GM11168 (cell line): ENCODE measurements at regions not wholly inside any gene's neighbourhood (a gene's known extent, or its start where the extent isn't known, plus 50 kb on each side); places are given as distances from the start of the nearest gene placed in this dataset.

Experiments
- in situ Hi-C: fragments of 300-500 bp; cut with MboI; formaldehyde crosslinking; loops from one replicate; pipeline ENCODE4 v1.12.0; 2022; ENCODE audit warnings: low sequenced_read_pairs; ENCODE audit not compliant: unreplicated experiment

DNA sequence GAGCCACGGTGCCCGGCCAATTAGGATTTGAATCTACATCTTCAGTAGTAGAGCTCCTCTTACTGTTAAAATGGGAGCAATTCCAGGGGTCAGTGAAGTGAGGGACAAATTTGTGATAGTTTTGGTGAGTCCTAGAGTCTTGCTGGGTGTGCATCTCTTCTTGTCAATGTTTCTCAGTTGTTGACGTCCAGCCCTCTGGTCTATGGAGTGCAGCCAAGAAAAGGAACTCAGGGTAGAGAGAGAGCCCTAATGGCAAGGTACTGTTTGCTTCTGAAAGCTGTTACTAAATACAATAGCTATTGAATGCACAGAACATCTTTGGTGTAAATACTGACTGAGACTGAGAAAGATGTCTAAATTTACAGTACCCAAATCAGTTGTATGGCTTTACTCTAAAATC, 282.5 kb upstream of the SALL1 start:
- in situ Hi-C loops: no loop called here

DNA sequence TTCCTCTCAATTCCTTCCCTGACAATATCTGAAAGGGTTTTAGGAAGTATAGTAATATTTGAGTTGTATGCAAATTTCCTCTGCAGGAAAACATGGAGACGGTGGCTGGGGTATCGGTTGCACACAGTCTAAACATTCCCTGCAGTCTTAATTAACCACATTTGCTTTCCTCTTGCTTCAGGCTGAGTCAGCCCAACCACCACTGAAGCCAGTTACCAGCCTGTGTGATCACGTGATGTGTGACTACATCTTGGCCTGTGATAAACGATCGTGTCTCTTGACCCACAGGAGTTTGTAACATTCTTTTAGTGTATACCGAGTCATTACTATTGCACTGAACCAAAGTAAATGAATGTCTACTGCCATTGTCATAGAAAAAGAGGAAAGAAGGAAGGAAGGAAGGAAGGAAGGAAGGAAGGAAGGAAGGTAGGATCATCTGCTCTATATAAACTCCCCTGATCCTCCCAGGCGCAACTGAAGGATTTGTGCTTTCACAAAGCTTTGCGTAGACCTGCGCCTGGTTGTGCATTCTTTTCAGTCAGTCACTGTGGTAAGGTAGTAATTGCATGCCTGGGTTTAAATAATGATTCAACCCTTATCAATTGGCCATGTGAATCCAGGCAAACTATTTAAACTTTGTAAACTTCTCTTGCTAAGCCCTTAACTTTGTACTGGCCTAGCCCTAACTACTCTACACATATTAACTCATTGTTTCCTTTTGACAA, 280.6 kb upstream of the SALL1 start:
- in situ Hi-C loops: no loop called here

DNA sequence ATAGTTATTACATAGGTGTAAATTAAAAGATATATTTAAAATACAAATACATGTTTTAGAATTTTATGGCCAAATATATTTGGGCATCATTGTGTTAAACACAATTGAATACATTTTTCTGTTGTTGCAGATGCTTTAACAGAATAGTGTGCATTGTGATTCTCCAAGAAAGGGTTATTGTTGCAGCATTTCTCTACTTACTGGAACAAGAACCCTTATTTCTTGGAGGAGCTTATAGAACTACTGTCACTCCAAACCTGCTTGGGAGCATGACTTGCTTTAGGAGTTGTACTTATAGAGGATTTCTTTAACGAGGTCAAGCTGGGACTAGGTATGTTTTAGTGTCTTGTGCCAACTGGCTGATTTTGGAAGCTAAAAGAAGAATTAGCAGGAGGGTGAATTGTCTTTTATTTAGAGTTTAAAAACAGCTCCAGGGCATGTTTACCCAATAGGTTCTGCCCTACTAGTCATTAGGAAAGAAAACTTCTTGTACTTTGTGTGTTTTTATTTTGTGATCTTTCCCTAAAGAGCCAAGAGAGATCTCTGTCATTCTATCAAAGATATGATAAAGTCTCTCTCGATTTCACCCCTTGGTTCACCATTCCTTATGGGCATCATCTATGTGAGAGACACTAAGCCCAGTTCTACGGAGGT, 279.8 kb upstream of the SALL1 start:
- in situ Hi-C loops: no loop called here

DNA sequence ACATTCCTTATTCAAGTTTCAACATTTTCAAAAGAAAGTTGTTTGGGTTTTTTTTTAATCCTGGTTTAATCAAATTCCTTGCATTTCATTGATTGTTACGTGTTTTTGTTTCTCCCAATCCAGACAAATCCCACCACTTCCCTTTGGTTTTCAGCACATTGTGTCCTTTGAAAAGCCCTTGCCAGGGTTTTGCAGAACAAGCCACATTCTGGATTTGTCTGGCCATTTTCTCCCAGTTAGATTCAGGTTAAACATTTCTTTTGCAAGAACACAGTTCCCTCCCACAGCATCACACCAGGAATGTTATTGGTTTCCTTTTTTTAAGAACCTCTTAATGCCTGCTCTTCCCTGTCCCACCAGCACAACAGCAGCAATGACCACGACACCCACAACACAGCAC, 278.0 kb upstream of the SALL1 start:
- in situ Hi-C loops: no loop called here

DNA sequence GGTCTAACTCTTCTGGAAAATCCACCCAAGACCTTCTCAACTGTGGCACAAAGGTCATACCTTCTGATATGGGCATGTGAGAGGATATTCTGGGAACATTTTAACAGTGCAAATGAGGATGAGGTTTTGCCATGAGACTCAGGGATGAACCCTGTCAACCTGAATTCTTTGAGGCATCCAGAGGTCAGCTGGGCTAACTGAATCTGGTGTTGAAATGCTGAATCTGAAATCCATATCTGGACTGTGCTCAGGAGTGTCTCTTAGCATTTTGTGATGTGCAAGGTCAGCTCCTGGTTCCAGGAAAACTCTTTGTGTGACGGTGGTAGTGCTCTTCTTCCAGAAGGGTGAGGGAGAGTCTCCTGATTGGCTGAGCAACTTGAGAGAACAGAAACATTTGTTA, 276.0 kb upstream of the SALL1 start:
- in situ Hi-C loops: no loop called here

DNA sequence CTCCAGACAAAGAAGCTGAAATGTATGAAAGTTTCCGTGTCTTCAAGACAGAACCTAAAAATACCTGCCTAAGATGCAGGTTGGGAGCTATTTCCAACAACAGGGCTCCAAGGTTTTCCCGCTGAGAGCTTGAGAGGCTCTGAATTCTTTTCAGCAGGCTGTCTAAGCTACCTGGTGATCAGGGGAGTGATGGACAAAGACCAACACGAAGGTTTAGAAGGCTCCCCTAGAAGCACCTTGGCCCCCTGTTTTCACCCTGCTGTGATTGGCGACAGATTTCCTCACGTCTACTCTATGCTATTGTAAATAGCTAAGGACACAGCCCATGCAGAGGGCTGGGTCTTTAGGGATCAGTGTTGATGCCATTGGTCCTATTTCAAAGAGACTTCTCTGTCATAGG, 275.2 kb upstream of the SALL1 start:
- in situ Hi-C loops: no loop called here

DNA sequence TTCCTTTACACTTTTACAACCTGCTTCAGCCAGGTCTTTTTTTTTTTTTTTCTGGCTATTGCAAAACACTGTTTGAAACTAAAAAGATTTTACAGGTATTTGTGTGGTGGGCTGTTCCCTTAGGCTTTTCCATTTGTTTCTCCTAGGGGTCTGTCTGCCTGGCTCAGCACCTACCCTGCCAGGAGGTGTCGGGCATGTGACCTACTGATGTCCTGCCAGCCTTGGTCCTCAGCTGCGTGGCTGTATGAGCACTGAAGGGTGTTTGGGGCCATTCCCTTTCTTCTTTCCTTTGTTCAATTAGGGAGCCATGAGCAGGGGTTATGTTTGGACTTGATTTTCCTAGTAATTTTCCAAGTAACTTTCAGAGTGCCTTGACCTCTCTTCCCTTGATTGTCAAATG, 269.2 kb upstream of the SALL1 start:
- in situ Hi-C loops: no loop called here

DNA sequence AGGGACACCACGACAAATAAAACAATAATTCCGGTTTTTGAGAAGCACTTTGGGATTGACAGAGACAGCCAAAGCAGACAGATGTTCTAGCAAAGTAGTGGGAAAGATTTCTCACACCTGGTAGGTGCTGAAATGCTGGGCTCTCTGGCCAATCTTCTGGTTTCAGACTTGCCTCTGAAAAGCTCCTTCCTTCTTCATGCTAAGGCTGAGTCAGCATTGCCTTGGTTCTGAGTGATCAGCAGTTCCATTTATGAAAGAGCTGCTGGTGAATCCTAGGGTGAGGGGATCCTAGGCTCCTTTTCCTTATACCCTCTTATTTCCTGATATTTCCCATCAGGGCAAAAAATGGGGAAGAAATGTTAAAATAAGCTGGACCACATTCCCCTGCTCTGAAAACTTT, 268.7 kb upstream of the SALL1 start:
- in situ Hi-C loops: no loop called here

DNA sequence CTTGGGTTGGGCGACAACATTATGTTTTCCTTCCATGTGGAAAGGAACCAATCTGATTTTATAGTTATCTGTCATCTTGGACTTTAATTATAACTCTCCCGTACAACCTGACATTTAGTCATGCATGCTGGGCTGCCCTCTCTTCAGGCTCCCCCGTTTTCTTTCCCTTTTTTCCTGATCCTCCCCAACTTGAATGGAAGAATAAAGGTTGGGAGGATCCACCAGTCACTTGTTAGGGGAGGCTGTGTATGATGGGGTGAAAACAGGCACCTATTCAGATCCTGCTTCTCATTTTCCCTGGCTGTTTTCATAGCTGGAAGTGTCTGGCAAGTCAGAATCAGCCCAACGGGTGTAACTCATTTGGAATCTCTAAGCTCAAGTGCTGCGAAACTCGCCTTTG, 267.2 kb upstream of the SALL1 start:
- in situ Hi-C loops: no loop called here

DNA sequence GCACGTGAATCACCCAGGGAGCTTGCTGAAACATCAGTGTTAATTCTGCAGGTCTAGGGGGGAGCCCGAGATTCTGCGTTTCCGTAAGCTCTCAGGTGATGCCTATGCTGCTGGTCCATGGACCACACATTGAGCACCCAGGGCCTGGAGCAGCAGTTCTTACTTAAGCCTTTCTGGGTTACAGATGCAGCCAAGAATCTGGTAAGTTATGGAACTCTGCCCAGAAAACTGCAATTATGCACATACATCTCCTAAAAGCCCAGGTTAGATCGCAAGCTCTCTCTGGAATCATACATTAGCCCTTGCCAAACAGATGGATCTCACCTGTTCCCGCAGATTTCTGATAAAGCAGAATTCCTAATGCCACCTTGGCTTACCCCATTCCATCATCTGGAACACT, 265.9 kb upstream of the SALL1 start:
- in situ Hi-C loops: no loop called here

DNA sequence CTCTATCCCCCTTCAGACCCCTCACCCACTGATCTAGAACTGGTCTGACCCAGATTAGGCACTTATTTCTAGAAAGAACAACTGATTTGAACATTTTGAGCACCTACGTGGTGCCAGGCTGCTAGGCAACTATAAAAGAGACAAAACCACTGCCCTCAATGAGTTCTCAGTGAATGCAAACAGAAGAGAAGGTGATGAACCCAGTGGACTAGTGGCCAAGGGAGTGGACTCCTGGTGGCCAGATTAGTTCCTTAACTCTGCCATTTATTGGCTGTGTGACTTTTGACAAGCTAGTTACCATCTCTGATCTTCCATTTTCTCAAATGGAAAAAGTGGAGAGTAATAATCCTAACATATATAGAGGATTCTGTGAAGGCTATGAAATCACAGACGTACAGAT, 259.1 kb upstream of the SALL1 start:
- in situ Hi-C loops: no loop called here

DNA sequence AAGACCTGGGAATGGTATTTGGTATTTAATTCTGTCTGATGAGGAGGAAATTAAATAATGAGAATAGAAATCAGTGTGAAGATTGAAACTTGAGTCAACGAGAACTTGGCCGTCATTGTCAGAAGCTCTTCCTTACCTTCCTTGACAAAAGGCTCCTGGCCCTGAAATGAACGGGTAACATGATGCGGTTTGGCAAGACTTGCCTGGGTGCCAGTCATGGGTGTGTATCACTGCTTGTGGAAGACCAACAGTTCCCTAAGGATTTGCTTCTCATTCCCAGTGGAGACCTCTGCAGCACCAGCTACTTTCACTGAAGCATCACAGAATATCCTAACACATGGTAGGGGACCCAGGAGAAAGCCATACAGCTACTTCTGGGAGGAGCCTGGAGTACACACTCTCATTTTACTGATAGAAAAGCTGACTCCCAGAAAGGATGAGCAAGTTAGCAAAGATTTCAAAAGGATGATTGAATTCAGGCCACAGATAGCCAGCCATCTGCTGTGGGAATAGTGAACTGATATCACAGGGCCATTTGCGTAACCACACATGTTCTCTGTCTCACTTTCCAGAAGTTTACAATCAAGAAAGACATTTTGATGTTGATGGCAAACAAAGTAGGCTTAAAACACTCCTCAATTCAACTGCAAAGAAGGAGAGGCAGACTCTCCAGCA, 258.1 kb upstream of the SALL1 start:
- in situ Hi-C loops: no loop called here

DNA sequence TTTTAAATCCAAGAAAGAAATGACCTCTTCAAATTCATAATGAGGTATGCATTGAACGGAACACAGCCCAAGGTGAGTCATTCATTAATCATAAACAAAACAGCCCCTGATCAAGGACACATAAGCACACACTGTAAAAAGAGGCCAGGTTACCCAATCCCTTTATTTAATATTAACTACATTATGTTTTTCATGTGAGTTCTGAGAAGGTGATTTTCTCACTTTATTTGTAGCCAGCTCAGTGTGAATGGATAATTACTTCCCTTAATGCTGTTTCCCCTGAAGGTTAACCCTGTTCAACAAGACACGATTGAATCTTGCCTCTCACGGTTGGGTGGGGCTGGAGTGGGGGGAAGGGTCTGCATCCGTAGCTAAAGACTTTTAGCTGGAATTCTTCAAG, 257.3 kb upstream of the SALL1 start:
- in situ Hi-C loops: no loop called here

DNA sequence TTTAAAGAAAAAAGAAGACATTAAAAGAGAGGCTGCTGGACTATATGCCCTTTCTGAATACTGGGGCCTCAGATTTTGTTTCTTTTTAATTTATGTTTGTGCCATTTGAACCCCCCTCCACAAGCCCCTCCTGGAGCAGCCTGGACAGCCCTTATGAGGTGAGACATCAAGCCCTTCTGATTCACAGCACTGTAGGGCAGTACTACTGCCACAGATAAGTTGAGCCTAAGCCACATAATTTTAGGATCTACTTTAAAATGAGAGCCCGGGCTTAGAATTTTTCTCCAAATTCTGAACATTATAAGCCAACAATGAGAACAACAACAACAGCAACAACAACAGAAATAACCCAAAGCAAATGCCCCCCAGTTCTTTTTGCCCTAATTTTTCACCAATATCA, 256.9 kb upstream of the SALL1 start:
- in situ Hi-C loops: no loop called here

DNA sequence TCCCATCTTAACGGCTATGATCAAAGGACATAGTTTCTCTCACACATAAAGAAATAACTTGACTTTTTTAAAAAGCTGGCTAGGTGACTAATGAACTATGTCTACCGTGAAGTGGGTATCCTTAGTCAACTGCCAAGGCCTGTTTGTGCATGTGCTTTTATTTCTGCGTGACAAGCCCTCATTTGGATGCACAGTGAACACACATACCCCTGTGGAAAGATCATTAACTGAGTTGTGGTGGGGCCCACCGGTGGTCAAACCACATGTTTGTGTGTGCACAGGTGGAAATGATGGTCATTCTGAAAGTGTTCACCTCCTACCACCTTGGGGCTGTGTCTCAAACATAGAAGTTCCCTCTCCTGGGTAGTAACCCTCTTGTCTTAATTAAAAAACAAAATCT, 256.1 kb upstream of the SALL1 start:
- in situ Hi-C loops: no loop called here

DNA sequence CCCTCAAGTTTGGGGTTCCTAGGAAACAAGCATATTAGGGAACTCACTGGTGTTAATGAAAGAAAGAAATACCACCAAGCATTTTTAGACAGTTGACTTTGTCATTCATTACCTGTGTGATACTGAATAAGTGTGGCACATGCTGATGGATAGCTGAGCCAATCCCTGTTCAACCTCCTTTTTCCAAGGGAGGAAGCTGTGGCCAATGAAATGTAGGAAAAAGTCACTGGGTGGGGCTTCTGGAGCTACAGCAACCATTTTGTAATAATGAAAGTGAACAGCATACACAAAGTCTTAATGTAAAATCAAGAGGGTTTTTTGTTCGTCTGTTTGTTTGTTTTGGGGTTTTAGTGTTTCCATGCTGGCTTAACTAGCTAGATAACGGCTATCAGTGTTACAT, 254.3 kb upstream of the SALL1 start:
- in situ Hi-C loops: no loop called here

DNA sequence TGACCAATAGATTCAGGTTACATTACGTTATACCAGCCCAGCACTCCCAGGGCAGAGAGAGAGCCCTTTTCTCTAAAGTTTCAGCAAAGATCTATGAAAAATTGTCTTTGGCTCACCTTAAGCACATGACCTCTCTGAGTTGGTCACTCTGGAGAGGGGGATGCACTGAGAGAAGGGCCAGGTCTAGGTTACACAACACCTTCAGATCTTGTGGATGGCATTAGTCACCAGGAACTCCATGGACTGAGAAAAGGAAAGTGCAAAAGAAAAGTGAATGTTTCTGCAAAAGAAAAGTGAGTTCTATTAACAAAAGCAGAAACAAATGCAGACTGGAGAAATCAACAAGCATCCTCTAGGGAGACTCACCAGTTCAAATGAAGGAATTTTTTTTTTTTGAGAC, 253.3 kb upstream of the SALL1 start:
- in situ Hi-C loops: no loop called here

DNA sequence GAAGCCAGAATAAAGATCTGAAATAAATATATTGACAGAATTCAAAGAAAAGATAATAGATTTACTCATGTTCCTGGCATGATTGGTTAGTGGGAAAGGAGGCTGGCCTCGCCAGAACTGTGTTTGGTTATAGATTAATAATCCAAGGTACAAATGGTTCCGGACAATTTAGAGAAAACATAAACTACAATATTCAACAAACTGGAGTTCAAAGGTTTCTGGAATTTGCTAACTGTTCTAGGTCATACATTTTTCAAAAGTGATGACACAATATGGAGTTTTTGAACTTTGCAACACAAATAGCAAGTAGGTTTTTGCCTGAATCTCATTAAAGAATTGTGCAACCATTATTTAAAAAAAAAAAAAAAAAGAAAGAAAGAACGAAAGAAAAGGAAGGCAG, 251.7 kb upstream of the SALL1 start:
- in situ Hi-C loops: no loop called here

DNA sequence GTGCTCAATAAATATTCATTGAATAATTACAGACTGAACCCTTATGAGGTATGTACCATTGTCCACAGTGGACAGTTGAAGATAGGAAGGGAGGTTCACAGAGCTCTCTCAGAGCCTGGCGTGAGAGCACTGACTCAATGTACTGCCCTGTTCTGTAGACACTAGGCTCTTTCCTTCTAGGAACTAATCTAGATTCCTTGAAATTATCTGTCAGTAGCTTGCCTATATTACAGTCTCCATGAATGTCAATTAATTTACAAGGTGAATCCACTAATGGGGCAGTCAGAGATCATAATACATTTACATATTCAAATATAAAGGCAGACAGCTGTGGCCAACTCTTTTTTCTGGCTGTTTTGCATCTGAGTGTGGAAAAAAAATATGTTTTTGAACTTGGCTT, 251.2 kb upstream of the SALL1 start:
- in situ Hi-C loops: no loop called here

DNA sequence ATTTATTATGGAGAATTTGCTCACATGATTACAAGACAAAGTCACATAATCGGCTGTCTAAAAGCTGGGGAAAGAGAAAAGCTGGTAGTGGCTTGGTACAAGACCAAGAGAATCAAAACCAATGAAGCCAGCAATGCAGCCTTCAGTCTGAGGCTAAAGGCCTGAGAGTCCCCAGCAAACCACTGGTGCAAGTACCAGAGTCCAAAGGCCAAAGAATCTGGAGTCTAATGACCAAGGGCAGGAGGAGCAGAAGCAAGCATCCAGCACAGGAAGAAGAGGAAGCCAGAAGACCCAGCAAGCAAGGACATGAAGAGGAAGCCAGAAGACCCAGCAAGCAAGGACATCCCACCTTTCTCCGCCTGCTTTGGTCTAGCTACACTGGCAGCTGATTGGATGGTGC, 250.6 kb upstream of the SALL1 start:
- in situ Hi-C loops: no loop called here

DNA sequence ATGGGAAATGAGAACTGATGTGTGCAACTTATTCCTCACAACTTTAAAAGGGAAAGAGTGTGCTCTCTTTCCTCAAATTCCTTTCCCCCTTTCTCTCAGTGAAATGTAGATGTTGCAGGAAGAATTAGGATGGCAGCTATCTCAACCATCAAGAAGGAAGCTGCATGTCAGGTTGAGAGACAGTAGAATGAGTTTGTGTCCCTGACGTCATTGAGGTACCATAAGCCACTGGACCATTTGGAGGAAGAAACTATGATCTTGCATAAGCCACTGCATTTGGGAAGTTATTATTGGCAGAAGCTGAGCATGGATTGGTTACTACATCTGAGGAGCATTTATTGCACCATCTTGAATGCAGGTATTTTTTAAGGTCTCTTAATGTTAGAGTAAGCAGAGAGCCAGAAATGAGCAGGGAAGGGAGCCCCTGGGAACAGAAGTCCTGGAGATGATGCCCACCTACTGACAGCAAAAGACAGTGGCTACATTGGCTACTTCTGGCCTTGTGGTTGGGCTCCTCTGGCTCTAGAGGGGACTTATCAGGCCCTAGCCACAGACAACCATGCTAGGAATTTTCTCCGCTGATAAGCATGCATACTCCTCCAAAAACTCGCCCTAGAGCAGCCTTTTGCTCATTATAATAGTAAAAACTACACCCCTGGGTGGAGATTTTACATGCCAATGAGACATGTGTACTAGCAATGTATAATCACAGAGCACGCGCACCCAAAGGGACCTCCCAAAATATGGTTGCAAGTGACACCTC, 249.0 kb upstream of the SALL1 start:
- in situ Hi-C loops: no loop called here
